Activated CD8-positive, alpha-beta T cell treated with anti-CD3 and anti-CD28 coated beads for 36 hours (primary cell): ENCODE measurements at regions not wholly inside any gene's neighbourhood (a gene's known extent, or its start where the extent isn't known, plus 50 kb on each side); places are given as distances from the start of the nearest gene placed in this dataset.

Source experiments
- ATAC-seq: fragments of 200-7000 bp; cut with Tn5 transposase; one replicate; pipeline ENCODE4 v1.10.0; 2021; ENCODE audit warnings: mild to moderate bottlenecking, moderate library complexity
- CTCF ChIA-PET: fragments of 350-600 bp; sonication (Branson Sonifier 250); formaldehyde crosslinking; loops from one replicate; lab custom pipeline; 2021; ENCODE audit warnings: antibody characterized with exemption; lab: Charles Lee
- POLR2A ChIA-PET: fragments of 350-600 bp; sonication (Branson Sonifier 250); formaldehyde crosslinking; loops from one replicate; lab custom pipeline; 2021; ENCODE audit warnings: antibody characterized with exemption; lab: Charles Lee
- DNase-seq: peaks from one replicate; pipeline ENCODE4 v3.0.0-alpha.2; 2020
- H3K27ac Mint-ChIP-seq: one replicate; pipeline ENCODE4 v1.8.0; 2021; ENCODE audit warnings: mild to moderate bottlenecking, mixed read lengths
- H3K27me3 Mint-ChIP-seq: one replicate; pipeline ENCODE4 v1.8.0; 2021; ENCODE audit warnings: mixed read lengths
- H3K36me3 Mint-ChIP-seq: one replicate; pipeline ENCODE4 v1.8.0; 2021; ENCODE audit warnings: low read depth, mixed read lengths
- H3K4me1 Mint-ChIP-seq: one replicate; pipeline ENCODE4 v1.8.0; 2021; ENCODE audit warnings: low read depth, mixed read lengths
- H3K4me3 Mint-ChIP-seq: one replicate; pipeline ENCODE4 v1.8.0; 2021; ENCODE audit warnings: mild to moderate bottlenecking, moderate library complexity, mixed read lengths
- H3K9me3 Mint-ChIP-seq: one replicate; pipeline ENCODE4 v1.8.0; 2021; ENCODE audit warnings: mixed read lengths
- intact Hi-C: fragments of 100-400 bp; cut with micrococcal nuclease; formaldehyde crosslinking; loops from one replicate; pipeline ENCODE4 v1.10.0; 2022
- TF ChIP-seq, protein P1 (sequence below): fragments of 200-600 bp; IDR thresholded peaks from one replicate; pipeline ENCODE4 v1.8.0; 2022; ENCODE audit warnings: antibody characterized with exemption, mild to moderate bottlenecking

DNA sequence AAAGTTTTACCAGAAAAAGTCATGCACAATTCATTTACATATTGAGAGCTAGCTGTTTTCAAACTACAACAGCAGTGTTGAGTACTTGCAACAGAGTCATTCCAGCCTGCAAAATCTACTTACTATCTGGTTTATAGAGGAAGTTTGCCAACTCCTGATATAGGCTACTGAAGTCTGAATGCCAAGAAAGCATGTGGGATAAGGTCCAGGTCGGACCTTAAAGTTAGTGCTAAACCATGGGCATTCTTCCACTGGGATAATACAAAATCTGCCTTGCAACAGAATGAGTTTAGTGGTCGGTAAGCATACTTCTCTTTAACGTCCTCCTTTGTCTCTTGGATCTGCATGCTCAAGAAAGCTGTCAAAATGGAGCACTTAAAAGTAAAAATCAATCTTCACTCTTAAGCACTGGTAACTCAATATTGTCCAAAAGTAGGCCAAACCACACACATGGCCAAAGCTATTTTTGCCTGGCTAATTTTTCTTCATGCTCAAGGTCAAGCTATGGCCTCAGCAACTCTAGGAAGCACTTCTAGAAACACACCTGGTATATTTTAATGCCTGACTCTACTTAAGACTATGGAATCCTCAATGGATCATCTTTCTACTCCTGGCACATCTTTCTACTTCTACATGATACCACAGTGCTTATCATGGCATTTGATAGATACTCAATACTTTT is 364.9 kb upstream of the KITLG start:
- CTCF ChIA-PET, result no interaction called here
- Mint-ChIP-seq H3K27ac (no peak overlapping the region), H3K4me3 (no peak overlapping the region), H3K36me3 (no peaks in the 10 kb centered on the region), H3K27me3 (peaks cover 5% of the 10 kb centered on the region), H3K4me1 (no peaks in the 10 kb centered on the region), H3K9me3 (peaks cover 1% of the 10 kb centered on the region)
- TF ChIP-seq, protein P1, sequence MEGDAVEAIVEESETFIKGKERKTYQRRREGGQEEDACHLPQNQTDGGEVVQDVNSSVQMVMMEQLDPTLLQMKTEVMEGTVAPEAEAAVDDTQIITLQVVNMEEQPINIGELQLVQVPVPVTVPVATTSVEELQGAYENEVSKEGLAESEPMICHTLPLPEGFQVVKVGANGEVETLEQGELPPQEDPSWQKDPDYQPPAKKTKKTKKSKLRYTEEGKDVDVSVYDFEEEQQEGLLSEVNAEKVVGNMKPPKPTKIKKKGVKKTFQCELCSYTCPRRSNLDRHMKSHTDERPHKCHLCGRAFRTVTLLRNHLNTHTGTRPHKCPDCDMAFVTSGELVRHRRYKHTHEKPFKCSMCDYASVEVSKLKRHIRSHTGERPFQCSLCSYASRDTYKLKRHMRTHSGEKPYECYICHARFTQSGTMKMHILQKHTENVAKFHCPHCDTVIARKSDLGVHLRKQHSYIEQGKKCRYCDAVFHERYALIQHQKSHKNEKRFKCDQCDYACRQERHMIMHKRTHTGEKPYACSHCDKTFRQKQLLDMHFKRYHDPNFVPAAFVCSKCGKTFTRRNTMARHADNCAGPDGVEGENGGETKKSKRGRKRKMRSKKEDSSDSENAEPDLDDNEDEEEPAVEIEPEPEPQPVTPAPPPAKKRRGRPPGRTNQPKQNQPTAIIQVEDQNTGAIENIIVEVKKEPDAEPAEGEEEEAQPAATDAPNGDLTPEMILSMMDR, result no peak
- ATAC-seq (no peak), DNase-seq (no peak)
- POLR2A ChIA-PET, result no interaction called here
- intact Hi-C loops, result no loop called here

DNA sequence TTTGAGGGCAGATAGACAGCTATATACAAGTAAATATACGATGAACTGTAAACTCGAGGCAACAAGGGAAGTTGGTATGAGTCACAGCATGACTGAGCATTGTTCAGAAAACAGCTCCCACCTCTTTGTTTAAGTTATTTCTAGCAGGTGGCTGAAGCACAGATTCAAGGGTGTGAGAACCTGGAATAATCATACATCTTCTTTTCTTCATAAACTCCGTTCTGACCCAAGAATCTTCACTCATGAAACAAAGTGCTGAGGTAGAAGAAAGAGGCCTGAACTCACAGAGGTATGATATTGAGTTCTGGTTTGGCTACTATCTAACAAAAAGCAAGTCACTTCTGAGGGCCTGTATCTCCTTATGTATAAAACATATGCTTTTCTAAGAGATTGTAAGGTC is 364.1 kb upstream of the KITLG start:
- Mint-ChIP-seq H3K4me1 (no peaks in the 10 kb centered on the region), H3K27ac (no peak overlapping the region), H3K9me3 (peaks cover 1% of the 10 kb centered on the region), H3K4me3 (no peak overlapping the region), H3K36me3 (no peaks in the 10 kb centered on the region), H3K27me3 (peaks cover 5% of the 10 kb centered on the region)
- TF ChIP-seq, protein P1, result no peak
- intact Hi-C loops, result no loop called here
- DNase-seq (no peak), ATAC-seq (no peak)
- ChIA-PET CTCF (no interaction called here), POLR2A (no interaction called here)

DNA sequence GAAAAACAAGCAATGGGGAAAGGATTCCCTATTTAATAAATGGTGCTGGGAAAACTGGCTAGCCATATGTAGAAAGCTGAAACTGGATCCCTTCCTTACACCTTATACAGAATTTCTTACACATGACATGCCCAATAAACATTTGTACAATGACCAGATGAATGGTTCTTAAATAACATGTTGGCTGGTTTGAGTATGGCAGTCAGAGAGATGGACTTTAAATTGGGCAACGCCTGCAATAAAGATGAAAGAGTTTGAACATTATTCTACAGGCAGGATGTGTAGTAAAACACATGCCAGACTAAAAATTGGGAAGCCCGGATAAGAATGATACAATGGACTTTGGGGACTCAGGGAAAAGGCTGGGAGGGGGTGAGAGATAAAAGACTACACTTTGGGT is 360.6 kb upstream of the KITLG start:
- ATAC-seq (no peak), DNase-seq (no peak)
- Mint-ChIP-seq H3K27me3 (peaks cover 1% of the 10 kb centered on the region), H3K4me3 (no peak overlapping the region), H3K9me3 (no peaks in the 10 kb centered on the region), H3K4me1 (no peaks in the 10 kb centered on the region), H3K27ac (no peak overlapping the region), H3K36me3 (no peaks in the 10 kb centered on the region)
- ChIA-PET CTCF (no interaction called here), POLR2A (no interaction called here)
- TF ChIP-seq, protein P1, result no peak
- intact Hi-C loops, result no loop called here

DNA sequence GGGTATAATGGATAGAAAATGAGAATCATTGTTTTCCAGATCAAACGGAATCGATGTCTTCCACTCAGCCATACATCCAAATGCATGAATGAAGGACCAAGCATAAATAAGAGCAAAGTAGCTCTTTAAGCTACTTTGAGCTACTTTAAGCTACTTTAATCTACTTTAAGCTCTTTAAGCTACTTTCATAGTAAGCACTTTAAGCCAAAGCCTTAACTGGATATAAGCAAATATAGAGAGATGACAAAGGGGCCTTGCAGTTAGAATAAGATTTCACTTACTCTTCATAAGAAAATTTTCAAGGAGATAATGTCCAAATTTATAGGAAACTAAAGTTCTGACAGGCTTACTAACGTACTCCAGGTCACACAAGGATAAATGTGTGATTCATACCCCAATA is 355.6 kb upstream of the KITLG start:
- Mint-ChIP-seq H3K4me3 (no peak overlapping the region), H3K36me3 (no peaks in the 10 kb centered on the region), H3K4me1 (no peaks in the 10 kb centered on the region), H3K9me3 (no peaks in the 10 kb centered on the region), H3K27ac (no peak overlapping the region), H3K27me3 (no peaks in the 10 kb centered on the region)
- intact Hi-C loops, result no loop called here
- TF ChIP-seq, protein P1, result no peak
- POLR2A ChIA-PET, result no interaction called here
- DNase-seq (no peak), ATAC-seq (no peak)
- CTCF ChIA-PET, result no interaction called here

DNA sequence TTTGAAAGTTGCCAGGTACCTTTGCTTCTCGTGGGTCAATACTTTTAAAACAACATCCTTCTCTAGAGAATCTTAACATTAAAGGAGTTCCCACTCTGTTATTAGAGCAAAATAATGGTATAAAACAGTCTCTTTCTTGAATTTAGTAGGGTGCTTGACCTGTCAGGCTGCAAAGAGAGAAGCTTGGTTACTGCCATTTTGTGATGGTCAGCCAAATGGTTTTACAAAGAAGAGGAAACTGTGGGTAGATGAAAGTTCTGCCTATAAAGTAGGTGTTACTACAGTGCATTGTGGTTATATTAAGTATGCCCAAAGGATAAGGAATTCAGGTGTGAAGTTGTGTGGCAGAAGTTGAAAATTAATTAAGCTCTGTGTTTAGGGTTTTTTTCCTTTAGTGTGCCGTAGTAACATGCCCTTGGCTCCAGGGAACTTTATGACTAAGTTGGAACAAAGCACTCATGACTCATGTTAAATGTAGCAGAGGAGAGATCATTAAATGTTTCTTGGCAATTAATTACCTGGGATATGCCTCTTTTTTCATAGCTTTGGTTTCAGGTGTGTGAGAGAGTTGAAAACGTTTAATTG is 354.0 kb upstream of the KITLG start:
- no peak overlapping the region for H3K27ac Mint-ChIP-seq
- H3K27me3 Mint-ChIP-seq, result peaks cover 4% of the 10 kb centered on the region
- POLR2A ChIA-PET, result no interaction called here
- CTCF ChIA-PET, result interaction anchor here (1.6 kb wide), 1 partner anchor 9 kb away, joined by 3 read pairs; no protein-coding TSS in a partner anchor
- H3K9me3 Mint-ChIP-seq, result no peaks in the 10 kb centered on the region
- DNase-seq (no peak), ATAC-seq (no peak)
- H3K36me3 Mint-ChIP-seq, result no peaks in the 10 kb centered on the region
- H3K4me3 Mint-ChIP-seq, result no peak overlapping the region
- H3K4me1 Mint-ChIP-seq, result no peaks in the 10 kb centered on the region
- intact Hi-C loops, result no loop called here
- TF ChIP-seq, protein P1, result no peak
